IMR-90 (cell line): ENCODE measurements at regions not wholly inside any gene's neighbourhood (a gene's known extent, or its start where the extent isn't known, plus 50 kb on each side); places are given as distances from the start of the nearest gene placed in this dataset.

Experiments
- ATAC-seq: fragments of 200-7000 bp; cut with Tn5 transposase; 2 replicates; pipeline ENCODE4 v1.9.1; 2020; ENCODE audit warnings: low read depth, mild to moderate bottlenecking, moderate library complexity
- BruUV-seq: library from RNA; stranded (reverse); fragments of 400-500 nt; replicated peaks from 2 replicates; lab custom pipeline; 2021; lab: Mats Ljungman, UMichigan
- CTCF ChIA-PET: fragments of 300-600 bp; formaldehyde crosslinking; extraction: SDS; loops from one replicate; lab custom pipeline; 2021; ENCODE audit warnings: antibody characterized with exemption; lab: Yijun Ruan, JAX
- POLR2A ChIA-PET: fragments of 300-600 bp; sonication (Branson Sonifier 250); formaldehyde crosslinking; loops from one replicate; lab custom pipeline; 2022; ENCODE audit warnings: antibody characterized with exemption; ENCODE audit not compliant: unreplicated experiment; lab: Charles Lee
- DNase-seq: peaks from one replicate; pipeline ENCODE4 v3.0.0; 2013
- H2AFZ ChIP-seq: replicated peaks from 2 replicates; pipeline ENCODE3; 2013; ENCODE audit warnings: low read length, mild to moderate bottlenecking; ENCODE audit not compliant: poor library complexity
- H2AK5ac ChIP-seq: 2 replicates; pipeline ENCODE4 v1.6.1; 2013; ENCODE audit warnings: low read depth, low read length, inconsistent platforms
- H2AK9ac ChIP-seq: replicated peaks from 2 replicates; pipeline ENCODE3; 2013; ENCODE audit warnings: mild to moderate bottlenecking, low read depth, low read length, moderate library complexity; ENCODE audit not compliant: poor library complexity
- H2BK120ac ChIP-seq: 2 replicates; pipeline ENCODE4 v1.6.1; 2013; ENCODE audit warnings: low read depth, low read length, inconsistent platforms
- H2BK15ac ChIP-seq: 3 replicates; pipeline ENCODE4 v1.6.1; 2013; ENCODE audit warnings: low read depth, low read length, inconsistent platforms
- H2BK20ac ChIP-seq: 2 replicates; pipeline ENCODE4 v1.6.1; 2013; ENCODE audit warnings: low read depth, mild to moderate bottlenecking, inconsistent platforms, low read length, moderate library complexity
- H2BK5ac ChIP-seq: 2 replicates; pipeline ENCODE4 v1.6.1; 2013; ENCODE audit warnings: mild to moderate bottlenecking, low read depth, low read length, inconsistent platforms; ENCODE audit not compliant: poor library complexity, severe bottlenecking
- H3K14ac ChIP-seq: replicated peaks from 2 replicates; pipeline ENCODE4 v1.6.1; 2013; ENCODE audit warnings: low read depth, low read length, inconsistent platforms
- H3K18ac ChIP-seq: 2 replicates; pipeline ENCODE4 v1.6.1; 2013; ENCODE audit warnings: low read depth, low read length, control low read depth
- H3K23ac ChIP-seq: 2 replicates; pipeline ENCODE4 v1.6.1; 2013; ENCODE audit warnings: low read depth, low read length, inconsistent platforms
- H3K27ac ChIP-seq: 2 replicates; pipeline ENCODE4 v1.5.1; 2013; ENCODE audit warnings: mild to moderate bottlenecking, control low read depth, low read length; ENCODE audit not compliant: insufficient read depth
- H3K27me3 ChIP-seq: 2 replicates; pipeline ENCODE4 v1.6.1; 2013; ENCODE audit warnings: low read length; ENCODE audit not compliant: control insufficient read depth, insufficient read depth
- H3K36me3 ChIP-seq: 2 replicates; pipeline ENCODE4 v1.6.1; 2013; ENCODE audit warnings: low read length, mixed read lengths; ENCODE audit not compliant: control insufficient read depth, insufficient read depth
- H3K4ac ChIP-seq: 2 replicates; pipeline ENCODE4 v1.6.1; 2013; ENCODE audit warnings: low read depth, low read length, inconsistent platforms
- H3K4me1 ChIP-seq: 2 replicates; pipeline ENCODE4 v1.6.1; 2013; ENCODE audit warnings: low read length, mixed read lengths; ENCODE audit not compliant: control insufficient read depth, insufficient read depth
- H3K4me2 ChIP-seq: 2 replicates; pipeline ENCODE4 v1.6.1; 2013; ENCODE audit warnings: low read depth, mild to moderate bottlenecking, control low read depth, low read length, moderate library complexity
- H3K4me3 ChIP-seq: 2 replicates; pipeline ENCODE4 v1.5.1; 2013; ENCODE audit warnings: low read depth, mild to moderate bottlenecking, control low read depth, low read length, moderate library complexity; ENCODE audit not compliant: insufficient read depth
- H3K56ac ChIP-seq: 2 replicates; pipeline ENCODE4 v1.6.1; 2013; ENCODE audit warnings: low read length, inconsistent platforms; ENCODE audit not compliant: insufficient read depth; ENCODE audit errors: extremely low read depth
- H3K79me1 ChIP-seq, 2 experiments: 2 replicates each; pipeline ENCODE4 v1.6.1; 2013; ENCODE audit warnings: low read length in 2 of 2, inconsistent platforms in 1 of 2, low read depth in 1 of 2
- H3K9ac ChIP-seq: 2 replicates; pipeline ENCODE4 v1.6.1; 2013; ENCODE audit warnings: low read depth, low read length, control low read depth
- H3K9me1 ChIP-seq: 2 replicates; pipeline ENCODE4 v1.6.1; 2013; ENCODE audit warnings: low read length, inconsistent platforms; ENCODE audit not compliant: insufficient read depth
- H3K9me3 ChIP-seq: 2 replicates; pipeline ENCODE4 v1.6.1; 2013; ENCODE audit warnings: low read length; ENCODE audit not compliant: control insufficient read depth, insufficient read depth
- H4K20me1 ChIP-seq: 2 replicates; pipeline ENCODE4 v1.6.1; 2013; ENCODE audit warnings: low read length, inconsistent platforms; ENCODE audit not compliant: insufficient read depth
- H4K5ac ChIP-seq: 2 replicates; pipeline ENCODE4 v1.6.1; 2013; ENCODE audit warnings: mild to moderate bottlenecking, low read depth, low read length, control low read depth
- H4K8ac ChIP-seq, 2 experiments: 2 replicates each; pipeline ENCODE4 v1.6.1; 2013; ENCODE audit warnings: low read depth in 2 of 2, low read length in 2 of 2, control low read depth in 1 of 2, inconsistent platforms in 1 of 2
- H4K91ac ChIP-seq: 2 replicates; pipeline ENCODE4 v1.6.1; 2013; ENCODE audit warnings: low read depth, low read length, inconsistent platforms; ENCODE audit not compliant: insufficient read depth
- BHLHE40 ChIP-seq: fragments of 150-350 bp; IDR thresholded peaks from 2 replicates; pipeline ENCODE4 v1.6.1; 2016; ENCODE audit warnings: mild to moderate bottlenecking, low read depth, low read length
- CEBPB ChIP-seq: IDR thresholded peaks from 2 replicates; pipeline ENCODE4 v1.6.1; 2012; ENCODE audit warnings: low read depth, low read length, improper control_type of control experiment
- ELK1 ChIP-seq: fragments of 150-350 bp; IDR thresholded peaks from 2 replicates; pipeline ENCODE4 v1.6.1; 2016; ENCODE audit warnings: low read depth, mild to moderate bottlenecking, low read length, moderate library complexity, borderline replicate concordance
- FOS ChIP-seq: fragments of 150-350 bp; IDR thresholded peaks from 2 replicates; pipeline ENCODE4 v1.6.1; 2016; ENCODE audit warnings: low read depth, low read length
- MAFK ChIP-seq: IDR thresholded peaks from 2 replicates; pipeline ENCODE4 v1.6.1; 2012; ENCODE audit warnings: low read depth, low read length, improper control_type of control experiment
- MAZ ChIP-seq: IDR thresholded peaks from 2 replicates; pipeline ENCODE4 v1.6.1; 2012; ENCODE audit warnings: low read depth, mild to moderate bottlenecking, low read length, improper control_type of control experiment, moderate library complexity, borderline replicate concordance
- MXI1 ChIP-seq: IDR thresholded peaks from 2 replicates; pipeline ENCODE4 v1.6.1; 2012; ENCODE audit warnings: low read depth, mild to moderate bottlenecking, low read length, moderate library complexity, borderline replicate concordance
- NFE2L2 ChIP-seq: fragments of 150-350 bp; IDR thresholded peaks from 2 replicates; pipeline ENCODE4 v1.6.1; 2016; ENCODE audit warnings: low read depth, mild to moderate bottlenecking, low read length
- RAD21 ChIP-seq: IDR thresholded peaks from 2 replicates; pipeline ENCODE4 v1.6.1; 2012; ENCODE audit warnings: low read length, improper control_type of control experiment
- RCOR1 ChIP-seq: IDR thresholded peaks from 2 replicates; pipeline ENCODE4 v1.6.1; 2012; ENCODE audit warnings: mild to moderate bottlenecking, low read length, improper control_type of control experiment; ENCODE audit not compliant: insufficient replicate concordance
- RFX5 ChIP-seq: IDR thresholded peaks from 2 replicates; pipeline ENCODE4 v1.8.0; 2012; ENCODE audit warnings: low read depth, mild to moderate bottlenecking, low read length, moderate library complexity
- SMC3 ChIP-seq: fragments of 150-350 bp; IDR thresholded peaks from 2 replicates; pipeline ENCODE4 v1.6.1; 2016; ENCODE audit warnings: low read depth, mild to moderate bottlenecking, antibody characterized with exemption, low read length, moderate library complexity
- USF2 ChIP-seq: fragments of 150-350 bp; IDR thresholded peaks from 2 replicates; pipeline ENCODE4 v1.6.1; 2017; ENCODE audit warnings: mild to moderate bottlenecking, antibody characterized with exemption, low read length, low read depth
- WGBS, 2 experiments: methylation state at CpG; one replicate each; pipeline versions ENCODE4 v1.1.5 to v1.1.7; 2013; ENCODE audit warnings: missing lambda C conversion rate in 2 of 2; ENCODE audit not compliant: insufficient read length in 1 of 2; ENCODE audit errors: extremely low coverage in 2 of 2; 5-methylcytosine and 5-hydroxymethylcytosine counted together
- dilution Hi-C: fragments of 300-500 bp; cut with HindIII; formaldehyde crosslinking; loops from one replicate; pipeline ENCODE4 v1.14.3; 2018; ENCODE audit warnings: low sequenced_read_pairs; ENCODE audit not compliant: unreplicated experiment
- in situ Hi-C: fragments of 300-500 bp; cut with MboI; formaldehyde crosslinking; loops from 3 replicates; pipeline ENCODE4 v1.14.3; 2019; ENCODE audit warnings: low sequenced_read_pairs, inconsistent platforms, mixed read lengths
- intact Hi-C: fragments of 100-400 bp; cut with micrococcal nuclease; formaldehyde crosslinking; loops from 2 replicates; pipeline ENCODE4 v1.10.0; 2022

GRCh38 chr2:138239902-138240491 lies 261.6 kb upstream of the SPOPL start:
- no peak overlapping the region for H4K5ac ChIP-seq
- DNase-seq (no peak), ATAC-seq (no peak)
- WGBS, 2 experiments = no CpG with 5 or more reads among the region's 2 CpGs
- H4K91ac ChIP-seq = no peak overlapping the region
- H4K8ac ChIP-seq = no peak overlapping the region
- H3K36me3 ChIP-seq = no peaks in the 10 kb centered on the region
- no peak overlapping the region for H3K14ac ChIP-seq
- no peak overlapping the region for H2BK5ac ChIP-seq
- no peak overlapping the region for H2AK5ac ChIP-seq
- H3K79me1 ChIP-seq = no peaks in the 10 kb centered on the region
- no peak overlapping the region for H2AK9ac ChIP-seq
- no TSS peak for BruUV-seq
- CTCF ChIA-PET = no interaction called here
- no peak overlapping the region for H3K4me2 ChIP-seq
- no peak overlapping the region for H3K9ac ChIP-seq
- no peak overlapping the region for H3K18ac ChIP-seq
- no peak overlapping the region for H3K27ac ChIP-seq
- no peak overlapping the region for H3K56ac ChIP-seq
- no peak overlapping the region for H3K4ac ChIP-seq
- H2AFZ ChIP-seq = no peak overlapping the region
- no peaks in the 10 kb centered on the region for H3K9me3 ChIP-seq
- H2BK120ac ChIP-seq = no peak overlapping the region
- dilution Hi-C loops = no loop called here
- POLR2A ChIA-PET = no interaction called here
- H3K23ac ChIP-seq = no peak overlapping the region
- H3K4me1 ChIP-seq = peaks cover 1% of the 10 kb centered on the region; the same call in 1 of the 2 replicates
- TF ChIP-seq MAFK (no peak), USF2 (no peak), FOS (no peak), RCOR1 (no peak), MXI1 (no peak), RAD21 (no peak), ELK1 (no peak), RFX5 (no peak), BHLHE40 (no peak), MAZ (no peak), NFE2L2 (no peak), CEBPB (no peak), SMC3 (no peak)
- no peak overlapping the region for H2BK15ac ChIP-seq
- intact Hi-C loops = no loop called here
- H3K4me3 ChIP-seq = no peak overlapping the region
- in situ Hi-C loops = no loop called here
- H3K27me3 ChIP-seq = no peaks in the 10 kb centered on the region
- H3K9me1 ChIP-seq = no peaks in the 10 kb centered on the region
- no peaks in the 10 kb centered on the region for H4K20me1 ChIP-seq
- H2BK20ac ChIP-seq = no peak overlapping the region
